GM12801 (cell line): ENCODE measurements at regions not wholly inside any gene's neighbourhood (a gene's known extent, or its start where the extent isn't known, plus 50 kb on each side); places are given as distances from the start of the nearest gene placed in this dataset.

ENCODE experiments used
- TF ChIP-seq, protein P1 (sequence below): IDR thresholded peaks from one replicate; pipeline ENCODE4 v1.5.1; 2011; ENCODE audit warnings: control low read depth; ENCODE audit not compliant: insufficient read length; ENCODE audit errors: extremely low read depth

GRCh38 chr2:120896126-120896525 is 160.5 kb downstream of the GLI2 start:
- TF ChIP-seq, protein P1, sequence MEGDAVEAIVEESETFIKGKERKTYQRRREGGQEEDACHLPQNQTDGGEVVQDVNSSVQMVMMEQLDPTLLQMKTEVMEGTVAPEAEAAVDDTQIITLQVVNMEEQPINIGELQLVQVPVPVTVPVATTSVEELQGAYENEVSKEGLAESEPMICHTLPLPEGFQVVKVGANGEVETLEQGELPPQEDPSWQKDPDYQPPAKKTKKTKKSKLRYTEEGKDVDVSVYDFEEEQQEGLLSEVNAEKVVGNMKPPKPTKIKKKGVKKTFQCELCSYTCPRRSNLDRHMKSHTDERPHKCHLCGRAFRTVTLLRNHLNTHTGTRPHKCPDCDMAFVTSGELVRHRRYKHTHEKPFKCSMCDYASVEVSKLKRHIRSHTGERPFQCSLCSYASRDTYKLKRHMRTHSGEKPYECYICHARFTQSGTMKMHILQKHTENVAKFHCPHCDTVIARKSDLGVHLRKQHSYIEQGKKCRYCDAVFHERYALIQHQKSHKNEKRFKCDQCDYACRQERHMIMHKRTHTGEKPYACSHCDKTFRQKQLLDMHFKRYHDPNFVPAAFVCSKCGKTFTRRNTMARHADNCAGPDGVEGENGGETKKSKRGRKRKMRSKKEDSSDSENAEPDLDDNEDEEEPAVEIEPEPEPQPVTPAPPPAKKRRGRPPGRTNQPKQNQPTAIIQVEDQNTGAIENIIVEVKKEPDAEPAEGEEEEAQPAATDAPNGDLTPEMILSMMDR, result no peak

- TF ChIP-seq, protein P1, result no peak
These were observed 161.2 kb downstream of the GLI2 start for GRCh38 chr2:120896901-120897300.

DNA sequence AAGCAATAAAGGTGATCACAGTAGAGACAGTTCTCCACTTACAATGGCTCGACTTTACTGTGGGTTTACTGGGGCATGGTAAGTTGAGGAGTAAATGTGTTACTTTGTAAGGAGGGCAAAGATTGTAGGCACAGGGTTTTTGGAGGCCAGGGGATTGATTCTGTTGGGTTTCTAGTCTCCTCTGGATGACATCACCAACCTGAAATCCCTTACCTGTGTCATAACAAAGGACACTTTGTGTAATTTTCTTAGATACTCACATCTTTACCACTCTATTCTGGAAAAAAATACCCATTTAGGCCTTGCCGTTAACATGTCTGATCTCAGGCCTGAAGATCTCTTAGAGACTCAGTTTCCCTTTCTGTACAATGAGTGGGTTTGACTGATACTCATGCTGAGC is 161.7 kb downstream of the GLI2 start:
- TF ChIP-seq, protein P1, result no peak

DNA sequence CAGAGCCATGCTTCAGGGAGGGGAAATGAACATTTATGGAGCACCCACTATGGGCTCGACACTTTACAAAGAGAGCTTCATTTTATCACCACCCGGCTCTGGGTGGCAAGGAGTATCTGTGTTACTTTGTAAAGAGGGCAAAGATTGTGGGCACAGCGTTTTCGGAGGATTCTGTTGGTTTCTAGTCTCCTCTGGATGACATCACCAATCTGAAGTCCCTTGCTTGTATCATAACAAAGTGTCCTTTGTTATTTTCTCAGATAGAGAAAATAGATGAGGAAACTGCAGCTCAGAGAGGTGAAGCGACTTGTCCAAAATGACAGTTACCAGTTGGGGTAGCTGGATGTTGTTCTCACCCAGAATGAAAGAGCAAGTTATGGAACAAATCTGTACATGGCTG is 162.8 kb downstream of the GLI2 start:
- TF ChIP-seq, protein P1, result no peak

- TF ChIP-seq, protein P1, result no peak
These were observed 163.5 kb downstream of the GLI2 start for GRCh38 chr2:120898961-120899750.

DNA sequence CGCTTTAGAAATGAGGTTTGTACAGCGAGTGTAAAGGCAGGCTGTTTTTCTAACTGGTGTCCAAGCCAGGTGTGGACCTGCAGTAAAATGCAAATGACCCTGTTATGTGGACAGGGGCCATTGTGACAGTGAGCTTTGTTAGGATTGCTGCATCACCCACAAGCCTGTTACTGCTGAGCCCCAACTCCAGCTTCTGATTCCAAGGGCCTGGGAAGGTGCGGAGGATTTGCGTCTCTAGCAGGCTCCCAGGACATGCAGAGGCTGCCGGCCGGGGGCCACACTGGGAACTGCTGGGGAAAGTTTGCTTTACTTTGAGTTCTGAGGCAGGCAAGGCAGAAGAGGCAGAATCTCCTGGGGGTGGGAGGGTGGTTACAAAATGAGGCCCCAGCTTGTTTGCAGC is 164.1 kb downstream of the GLI2 start:
- TF ChIP-seq, protein P1, result no peak

DNA sequence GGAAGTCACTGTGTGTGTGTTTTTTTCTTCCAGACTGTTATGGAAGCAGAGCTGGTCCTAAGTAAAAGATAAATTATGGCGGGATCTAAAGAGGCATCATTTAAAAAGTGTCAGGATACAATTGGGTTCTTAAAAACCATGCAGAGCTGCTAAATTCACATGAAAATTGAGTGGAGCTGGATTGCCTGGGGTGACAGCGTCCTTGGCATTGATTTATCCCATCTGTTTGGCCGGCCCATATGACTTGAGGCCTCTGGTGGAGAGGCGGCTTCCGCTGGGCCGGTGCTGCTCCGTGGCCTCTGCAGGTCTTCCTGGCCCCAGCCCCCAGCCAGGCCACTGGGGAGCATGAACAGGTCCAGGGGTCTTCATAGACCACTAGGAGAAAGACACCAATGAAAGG is 165.5 kb downstream of the GLI2 start:
- TF ChIP-seq, protein P1, result no peak
